ENCODE measurements at regions not wholly inside any gene's neighbourhood (a gene's known extent, or its start where the extent isn't known, plus 50 kb on each side); places are given as distances from the start of the nearest gene placed in this dataset.

DNA sequence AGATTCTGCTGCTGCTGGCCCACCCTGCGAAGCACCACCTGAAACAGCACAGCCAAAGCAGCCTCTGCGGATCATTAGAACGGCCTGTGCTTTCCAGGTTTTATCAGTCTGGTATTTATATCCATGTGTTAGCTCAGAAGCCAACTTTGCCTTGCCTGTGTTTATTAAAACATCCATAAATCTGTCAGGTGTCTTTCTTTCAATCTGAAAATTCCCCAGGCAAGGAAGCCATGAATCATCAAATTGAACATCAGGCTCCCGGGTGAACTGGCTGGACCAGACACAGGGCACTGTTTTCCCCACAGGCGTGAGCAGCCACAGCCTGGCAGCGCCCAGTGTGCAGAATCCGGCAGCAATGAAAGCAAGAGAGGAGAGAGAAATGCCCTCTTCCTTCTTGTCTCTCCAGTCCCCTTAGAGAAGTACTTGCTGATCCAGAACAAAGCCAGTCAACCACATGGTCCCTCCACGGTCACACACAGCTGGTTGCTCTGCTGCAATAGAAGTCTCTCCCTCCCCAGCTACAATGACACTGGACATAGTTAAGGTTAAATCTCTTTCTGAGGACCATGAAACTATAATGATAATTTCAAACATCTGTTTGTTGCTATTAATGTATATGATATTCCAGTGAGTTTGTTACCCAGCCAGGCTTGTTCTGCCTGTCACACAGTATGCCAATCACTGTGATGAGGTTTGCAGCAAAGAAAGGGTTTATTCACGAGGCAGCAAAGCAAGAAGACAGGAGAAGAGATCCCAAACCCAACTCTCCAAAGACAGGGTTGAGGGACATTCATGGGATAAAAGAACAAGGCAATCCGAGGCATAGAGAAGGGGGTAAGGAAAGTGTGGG is 212.1 kb upstream of the FMN2 start:
- no peak for DNase-seq (ENCODE audit: low spot score)

GRCh38 chr1:239882967-239883366 is 208.7 kb upstream of the FMN2 start:
- DNase-seq (ENCODE audit: low spot score): no peak

DNA sequence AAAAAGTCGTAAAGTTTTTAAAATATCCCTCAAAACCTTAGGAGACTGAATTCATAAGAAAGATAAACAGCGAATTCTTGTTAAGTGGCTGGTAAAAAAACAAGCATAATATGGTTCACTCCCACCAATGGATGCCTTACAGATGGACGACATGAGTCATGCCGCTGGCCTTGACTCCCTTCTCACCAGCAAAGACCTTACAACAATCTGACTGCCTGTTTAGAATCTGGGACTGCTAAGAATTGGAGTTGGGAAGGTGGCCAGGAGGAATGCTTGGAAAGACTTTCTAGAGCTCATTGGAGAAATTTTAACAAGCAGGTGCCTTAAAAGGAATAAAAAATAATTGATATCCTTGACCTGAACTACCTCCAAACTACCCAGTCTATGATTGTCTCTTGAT is 206.9 kb upstream of the FMN2 start:
- no peak for DNase-seq (ENCODE audit: low spot score)

DNA sequence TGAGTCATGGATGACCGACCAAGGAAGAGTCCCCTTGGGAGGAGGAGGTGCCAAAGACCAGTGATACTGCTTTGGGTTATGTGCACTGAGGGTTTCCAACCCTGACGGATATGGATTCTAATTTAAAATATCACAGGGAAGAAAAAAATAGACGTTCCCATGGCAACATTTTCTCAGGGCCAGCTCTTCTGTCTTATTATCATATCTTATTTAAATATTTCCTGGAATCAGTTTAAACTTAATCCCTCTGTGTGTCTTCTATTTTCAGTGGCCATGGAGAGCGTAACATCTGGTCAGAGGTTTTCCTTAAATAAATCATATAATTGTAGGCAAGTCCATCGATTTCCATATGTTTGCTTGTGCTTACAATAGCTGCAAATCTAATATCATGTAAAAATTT is 205.4 kb upstream of the FMN2 start:
- DNase-seq (ENCODE audit: low spot score): no peak

DNA sequence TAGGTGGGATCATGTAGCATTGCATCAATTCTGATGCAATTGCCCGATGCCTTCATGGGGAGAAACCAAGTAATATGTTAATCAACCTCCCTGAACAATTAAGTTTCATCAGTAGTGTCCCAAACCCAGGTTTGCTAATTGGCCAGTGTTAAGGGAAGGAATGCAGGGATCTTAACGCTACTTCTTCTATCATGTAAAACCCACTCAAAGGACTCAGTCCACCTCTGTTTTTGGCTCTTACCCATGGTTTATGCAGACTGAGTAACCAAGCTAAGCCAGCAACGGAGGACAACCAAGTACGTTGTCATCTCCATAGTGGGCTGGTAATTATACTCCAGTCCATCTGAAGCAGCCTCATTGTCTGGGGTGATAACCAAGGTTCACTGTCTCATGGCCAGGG is 203.0 kb upstream of the FMN2 start:
- DNase-seq (ENCODE audit: low spot score): no peak

DNA sequence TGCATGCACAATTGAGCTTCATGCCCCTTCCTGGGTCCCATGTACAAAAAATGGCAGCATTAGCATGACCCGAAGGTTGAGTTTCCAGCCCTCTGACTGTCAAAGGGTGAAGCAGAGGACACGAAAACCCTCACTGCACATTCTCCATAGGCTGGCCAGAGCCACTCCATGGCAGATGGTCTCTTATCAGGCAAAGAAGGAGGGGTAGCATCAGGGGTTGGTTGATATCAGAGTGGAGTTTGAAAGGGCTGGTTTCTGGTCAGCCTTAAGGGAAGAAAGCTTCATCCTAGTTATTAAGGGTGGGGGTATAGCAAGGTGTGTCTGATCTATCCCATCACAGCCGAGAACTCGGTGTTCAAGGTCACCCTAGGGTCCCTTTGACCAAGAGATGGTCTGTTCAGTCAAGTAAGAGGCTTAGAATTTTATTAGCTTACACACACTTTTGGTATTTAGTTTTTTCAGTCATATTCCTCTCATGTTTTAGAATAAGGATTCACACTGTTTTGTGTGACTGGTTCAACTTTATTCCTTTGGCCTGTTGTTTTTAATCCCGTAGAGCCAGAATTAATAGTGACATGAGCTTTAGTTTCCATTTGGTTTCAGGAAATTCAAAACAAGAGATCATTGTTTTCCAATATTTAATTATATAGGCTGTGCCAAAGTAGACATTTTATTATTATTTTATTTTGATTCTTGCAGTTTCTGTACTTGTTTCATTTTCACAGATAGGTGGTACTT is 199.9 kb upstream of the FMN2 start:
- DNase-seq (ENCODE audit: low spot score): no peak

DNA sequence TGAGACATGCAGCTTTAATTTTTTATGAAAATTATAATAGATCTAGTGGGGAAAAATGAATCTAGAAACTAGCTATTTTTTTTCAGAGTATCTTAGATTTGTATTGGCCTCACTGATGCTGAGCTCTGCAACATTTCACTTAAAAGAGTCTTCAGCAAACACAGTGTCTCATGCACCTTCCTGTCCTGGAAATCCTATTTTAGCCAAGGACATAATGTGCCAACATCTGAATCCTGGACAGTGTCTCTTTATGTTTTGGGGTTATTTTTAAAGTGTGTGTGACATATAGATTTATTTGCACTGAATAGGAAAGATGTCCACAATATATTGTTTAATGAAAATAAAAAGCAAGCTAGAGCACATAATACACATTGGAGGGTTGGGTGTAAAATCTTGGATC is 199.1 kb upstream of the FMN2 start:
- no peak for DNase-seq (ENCODE audit: low spot score)

- DNase-seq (ENCODE audit: low spot score): no peak
Observed at GRCh38 chr1:239893127-239893731, 198.5 kb upstream of the FMN2 start.

GRCh38 chr1:239896569-239896968 is 195.1 kb upstream of the FMN2 start:
- DNase-seq (ENCODE audit: low spot score): no peak

- DNase-seq (ENCODE audit: low spot score): no peak
Observed at GRCh38 chr1:239896980-239897379, 194.7 kb upstream of the FMN2 start.

DNA sequence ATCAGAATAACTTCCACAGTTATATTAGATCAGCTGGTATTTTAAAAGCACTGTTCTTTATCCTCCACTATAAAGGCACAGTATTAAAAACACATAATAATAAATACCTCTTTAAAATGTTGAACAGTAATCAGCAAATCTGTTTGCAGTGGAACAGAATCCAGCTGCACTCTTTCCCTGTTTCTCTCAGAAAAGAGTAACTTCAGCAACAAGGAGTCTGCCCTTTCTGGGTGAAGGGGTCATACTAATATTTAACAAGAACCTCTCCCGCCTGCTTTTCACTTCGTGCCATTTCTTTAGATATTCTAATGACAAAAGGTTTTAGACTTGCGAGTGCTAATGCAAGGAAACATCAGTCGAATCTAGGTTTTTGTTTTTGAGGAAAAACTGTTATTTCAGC is 194.2 kb upstream of the FMN2 start:
- no peak for DNase-seq (ENCODE audit: low spot score)

DNA sequence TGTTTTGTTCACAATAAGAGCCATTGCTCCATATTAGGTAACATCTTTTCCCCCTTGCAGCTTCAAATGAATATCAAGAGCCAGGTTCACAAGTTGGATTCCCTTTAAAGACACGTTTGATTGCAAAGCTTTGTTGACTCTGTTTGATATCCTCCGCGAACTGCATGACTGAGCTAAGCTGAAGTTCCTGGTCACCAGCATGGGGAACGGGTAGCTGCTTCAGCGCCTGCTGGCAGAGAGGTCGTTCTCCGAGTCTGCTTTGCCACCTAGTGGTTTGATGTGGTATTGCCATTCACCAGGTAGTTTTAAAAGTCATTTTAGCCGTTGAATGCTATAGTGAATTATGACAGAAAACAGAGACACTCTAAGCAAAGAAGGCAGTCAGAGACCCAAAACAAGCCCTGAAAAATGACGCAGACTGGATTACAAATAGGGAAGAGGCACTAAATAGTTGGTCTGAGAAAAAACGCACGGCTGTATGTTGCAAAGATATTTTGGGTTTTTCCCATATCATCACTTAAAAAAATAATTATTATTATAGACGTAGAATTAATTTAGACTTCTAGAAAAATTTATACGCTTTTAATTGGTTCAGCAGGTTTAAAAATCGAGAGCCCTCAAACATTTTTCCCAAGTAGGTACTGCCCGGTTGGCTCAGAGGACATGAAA is 193.5 kb upstream of the FMN2 start:
- peak; percentile 87 for DNase-seq (ENCODE audit: low spot score)

GRCh38 chr1:239899747-239900146 is 191.9 kb upstream of the FMN2 start:
- no peak for DNase-seq (ENCODE audit: low spot score)

DNA sequence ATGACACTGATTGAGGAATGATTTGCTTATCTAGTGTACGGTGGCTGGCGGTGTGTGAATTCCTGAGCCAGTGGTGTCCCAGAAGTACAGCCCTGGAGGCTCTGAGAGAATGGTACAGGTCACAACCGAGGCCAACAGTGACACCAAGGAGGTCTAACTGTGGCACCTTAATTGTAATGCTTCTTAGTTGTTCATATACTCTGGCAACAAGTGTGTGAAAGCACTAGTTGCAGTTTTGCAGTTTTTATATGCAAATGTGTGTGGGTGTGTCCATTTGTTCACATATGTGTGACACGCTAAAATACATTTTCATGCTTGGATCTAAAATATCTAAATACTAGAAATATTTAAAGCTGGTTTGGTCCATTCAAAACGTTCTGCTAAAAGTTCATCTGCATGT is 185.3 kb upstream of the FMN2 start:
- no peak for DNase-seq (ENCODE audit: low spot score)

DNA sequence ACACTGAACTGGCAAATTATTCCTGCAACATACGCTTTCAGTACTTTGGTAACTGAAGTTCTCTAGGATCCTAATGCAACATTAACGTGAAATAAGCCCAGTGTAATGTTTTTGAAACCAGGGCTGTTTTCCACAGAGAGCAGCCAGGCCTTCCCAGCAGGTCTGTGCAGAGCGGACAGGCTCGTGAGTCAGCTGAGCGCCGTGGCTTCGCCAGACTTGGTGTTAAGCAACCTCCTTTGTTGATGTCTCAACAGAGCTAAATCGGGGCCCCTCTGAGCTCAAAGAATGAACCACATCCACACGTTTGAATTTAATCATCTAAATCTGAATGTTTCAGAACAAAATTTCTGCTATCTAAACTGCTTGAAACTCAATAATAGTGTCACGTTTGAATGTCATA is 181.8 kb upstream of the FMN2 start:
- no peak for DNase-seq (ENCODE audit: low spot score)

GRCh38 chr1:239912471-239912870 is 179.2 kb upstream of the FMN2 start:
- no peak for DNase-seq (ENCODE audit: low spot score)

DNA sequence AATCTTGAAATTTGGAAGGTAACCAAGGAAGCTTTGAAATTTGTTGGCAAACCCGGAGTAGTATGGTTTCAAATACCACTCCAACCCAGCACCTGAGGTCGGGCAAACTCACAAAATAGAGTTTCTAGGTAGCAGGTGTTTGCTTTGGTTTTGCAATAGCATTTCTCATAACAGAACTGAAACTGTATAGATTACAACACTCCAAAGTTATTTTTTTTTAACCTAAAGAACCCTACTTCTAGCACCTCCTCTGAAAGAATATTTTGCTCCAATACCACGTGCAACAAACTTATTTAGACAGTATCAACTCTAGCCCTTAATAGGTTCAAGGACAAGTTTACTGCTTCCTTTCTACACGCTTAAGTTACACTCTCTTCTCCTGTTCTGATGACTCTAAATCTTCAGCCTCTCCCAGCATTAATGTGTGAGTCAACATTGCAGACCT is 178.5 kb upstream of the FMN2 start:
- no peak for DNase-seq (ENCODE audit: low spot score)

DNA sequence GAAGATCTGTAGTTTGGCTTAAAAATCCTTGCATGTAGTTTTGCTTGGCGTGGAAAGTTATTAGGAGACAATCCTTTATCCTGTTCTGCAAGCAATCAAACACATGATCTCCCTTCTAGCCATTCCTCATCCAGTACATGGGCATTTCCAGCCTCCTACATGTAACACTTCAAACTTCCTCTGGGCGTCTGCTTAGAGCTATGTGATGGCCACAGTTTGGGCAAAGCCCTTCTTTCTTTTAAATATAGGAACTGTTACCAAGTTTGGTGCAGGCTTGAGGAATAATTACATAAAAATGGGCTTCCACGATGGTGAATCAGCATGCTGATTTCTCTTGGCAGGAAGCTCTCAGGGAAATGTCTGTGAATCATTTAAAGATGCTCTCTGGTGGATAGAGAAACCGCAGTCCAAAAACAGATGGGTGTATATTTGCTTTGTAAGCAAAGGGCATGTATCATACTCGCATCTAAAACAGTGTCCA is 176.9 kb upstream of the FMN2 start:
- no peak for DNase-seq (ENCODE audit: low spot score)

DNA sequence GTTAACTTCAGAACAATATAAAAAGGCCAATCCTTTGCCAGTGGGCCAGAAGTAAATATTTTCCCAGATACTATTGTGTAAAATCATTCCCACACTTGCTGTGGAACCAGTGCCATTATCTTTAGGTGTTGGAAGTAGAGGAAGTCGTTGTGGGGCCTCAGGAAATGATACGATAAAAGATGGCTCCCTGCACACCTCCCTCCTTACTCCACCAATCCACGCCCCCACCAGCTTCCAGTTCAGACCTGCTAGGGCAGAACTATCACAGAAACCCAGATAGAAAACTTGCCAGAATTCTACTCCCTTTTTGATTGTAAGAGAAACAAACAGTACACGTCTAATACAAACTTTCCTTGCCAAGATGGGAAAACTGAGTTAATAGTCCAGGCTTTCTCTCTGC is 173.0 kb upstream of the FMN2 start:
- no peak for DNase-seq (ENCODE audit: low spot score)

- DNase-seq (ENCODE audit: low spot score): no peak
Observed at GRCh38 chr1:239920214-239920613, 171.5 kb upstream of the FMN2 start.

GRCh38 chr1:239922778-239923522 is 168.7 kb upstream of the FMN2 start:
- no peak for DNase-seq (ENCODE audit: low spot score)
